Colonic mucosa (tissue), 4 donors: ENCODE measurements at regions not wholly inside any gene's neighbourhood (a gene's known extent, or its start where the extent isn't known, plus 50 kb on each side); places are given as distances from the start of the nearest gene placed in this dataset.

Experiments used
- DNase-seq: peaks from one replicate; pipeline ENCODE4 v3.0.0-alpha.2; 2020
- H3K27ac ChIP-seq: fragments of 200-600 bp; one replicate; pipeline ENCODE4 v1.8.0; 2021
- H3K27me3 ChIP-seq: fragments of 200-600 bp; one replicate; pipeline ENCODE4 v1.8.0; 2021
- H3K36me3 ChIP-seq: fragments of 200-600 bp; one replicate; pipeline ENCODE4 v1.8.0; 2021
- H3K4me1 ChIP-seq: fragments of 200-600 bp; one replicate; pipeline ENCODE4 v1.8.0; 2021; ENCODE audit warnings: mild to moderate bottlenecking
- H3K4me3 ChIP-seq: fragments of 200-600 bp; one replicate; pipeline ENCODE4 v1.8.0; 2021
- H3K9ac ChIP-seq, 2 donors: one replicate each; pipeline ENCODE4 v1.7.0; 2013; ENCODE audit warnings: control low read depth in 2 of 2, low read depth in 2 of 2, low read length in 2 of 2
- H3K9me3 ChIP-seq: fragments of 200-600 bp; one replicate; pipeline ENCODE4 v1.8.0; 2021
- intact Hi-C: fragments of 100-400 bp; cut with DNase I; formaldehyde crosslinking; loops from one replicate; pipeline ENCODE4 v1.14.1; 2022
- TF ChIP-seq, protein P1 (sequence below): fragments of 200-600 bp; IDR thresholded peaks from one replicate; pipeline ENCODE4 v1.8.0; 2022; ENCODE audit warnings: antibody characterized with exemption, mild to moderate bottlenecking
- donor health status: healthy.
- donor health status: DM: no; HTN: no; CAD: no.
- donor health status: DM: no; HTN: no; CAD: no.

DNA sequence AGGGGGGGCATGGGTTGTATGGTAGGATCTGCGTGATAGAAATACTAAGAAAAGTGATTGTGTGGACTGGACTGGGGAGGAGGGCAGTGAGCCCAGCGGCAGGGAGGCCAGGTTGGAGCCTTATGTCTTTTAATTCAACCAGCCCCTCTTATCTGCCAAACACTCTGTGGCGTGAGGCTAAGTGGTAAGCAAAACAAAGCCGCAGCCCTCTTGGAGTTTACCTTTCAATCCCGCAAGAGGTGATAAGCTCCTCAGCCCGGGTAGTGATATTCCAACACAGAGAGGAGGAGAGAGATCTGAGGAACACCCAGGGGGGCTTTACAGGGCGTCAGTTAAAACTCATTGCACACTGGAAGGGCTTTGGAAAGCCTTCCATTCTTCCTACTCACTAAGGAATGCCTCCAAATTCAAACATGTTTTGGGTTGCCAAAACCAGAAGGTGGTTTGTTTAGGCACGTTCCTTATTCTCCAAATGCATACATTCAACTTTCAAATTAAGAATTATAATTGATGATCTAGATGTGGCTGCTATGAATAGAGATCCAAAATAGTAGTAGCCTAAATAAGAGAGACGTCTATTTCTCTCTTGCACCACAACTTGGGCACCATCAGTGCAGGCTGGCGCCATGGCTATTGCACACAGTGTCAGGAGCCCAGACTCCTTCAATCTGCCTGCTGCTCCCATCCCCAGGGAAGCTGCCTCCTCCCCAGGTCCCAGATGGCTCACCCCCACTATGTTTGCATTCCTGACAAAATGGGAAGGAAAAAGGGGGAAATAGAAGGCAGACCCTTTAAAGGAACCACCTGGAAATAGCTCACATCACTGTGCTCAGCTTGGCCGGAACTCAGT lies 75.1 kb upstream of the FSTL4 start:
- no peak overlapping the region for H3K4me3 ChIP-seq
- no peaks in the 10 kb centered on the region for H3K27me3 ChIP-seq
- no peak overlapping the region for H3K9ac ChIP-seq
- H3K9me3 ChIP-seq, result no peaks in the 10 kb centered on the region
- H3K4me1 ChIP-seq, result no peaks in the 10 kb centered on the region
- DNase-seq, result no peak
- intact Hi-C loops, result no loop called here
- TF ChIP-seq, protein P1, sequence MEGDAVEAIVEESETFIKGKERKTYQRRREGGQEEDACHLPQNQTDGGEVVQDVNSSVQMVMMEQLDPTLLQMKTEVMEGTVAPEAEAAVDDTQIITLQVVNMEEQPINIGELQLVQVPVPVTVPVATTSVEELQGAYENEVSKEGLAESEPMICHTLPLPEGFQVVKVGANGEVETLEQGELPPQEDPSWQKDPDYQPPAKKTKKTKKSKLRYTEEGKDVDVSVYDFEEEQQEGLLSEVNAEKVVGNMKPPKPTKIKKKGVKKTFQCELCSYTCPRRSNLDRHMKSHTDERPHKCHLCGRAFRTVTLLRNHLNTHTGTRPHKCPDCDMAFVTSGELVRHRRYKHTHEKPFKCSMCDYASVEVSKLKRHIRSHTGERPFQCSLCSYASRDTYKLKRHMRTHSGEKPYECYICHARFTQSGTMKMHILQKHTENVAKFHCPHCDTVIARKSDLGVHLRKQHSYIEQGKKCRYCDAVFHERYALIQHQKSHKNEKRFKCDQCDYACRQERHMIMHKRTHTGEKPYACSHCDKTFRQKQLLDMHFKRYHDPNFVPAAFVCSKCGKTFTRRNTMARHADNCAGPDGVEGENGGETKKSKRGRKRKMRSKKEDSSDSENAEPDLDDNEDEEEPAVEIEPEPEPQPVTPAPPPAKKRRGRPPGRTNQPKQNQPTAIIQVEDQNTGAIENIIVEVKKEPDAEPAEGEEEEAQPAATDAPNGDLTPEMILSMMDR, result no peak
- no peaks in the 10 kb centered on the region for H3K36me3 ChIP-seq
- H3K27ac ChIP-seq, result no peak overlapping the region

DNA sequence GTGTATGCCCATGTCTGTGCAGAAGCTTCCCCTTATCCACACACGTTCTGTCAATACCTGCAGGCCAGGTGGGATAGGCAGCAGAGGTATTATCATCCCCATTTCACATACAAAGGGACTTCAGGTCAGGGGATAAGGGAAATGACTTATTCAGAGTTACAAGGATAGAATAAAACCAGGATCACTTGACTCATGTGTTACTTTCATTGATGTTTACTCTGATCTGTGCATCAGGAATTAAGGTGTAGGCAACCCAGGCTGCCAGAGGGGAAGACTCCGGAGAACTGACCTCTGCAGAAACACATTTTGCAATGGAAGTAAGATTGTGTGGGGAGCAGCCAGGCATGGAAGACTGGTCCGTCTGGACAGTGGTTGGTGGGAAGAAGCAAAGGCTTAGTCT lies 74.2 kb upstream of the FSTL4 start:
- no peaks in the 10 kb centered on the region for H3K9me3 ChIP-seq
- DNase-seq, result no peak
- no peaks in the 10 kb centered on the region for H3K27me3 ChIP-seq
- no peaks in the 10 kb centered on the region for H3K36me3 ChIP-seq
- no peaks in the 10 kb centered on the region for H3K4me1 ChIP-seq
- H3K27ac ChIP-seq, result no peak overlapping the region
- no peak overlapping the region for H3K4me3 ChIP-seq
- intact Hi-C loops, result no loop called here
- H3K9ac ChIP-seq, result no peak overlapping the region
- TF ChIP-seq, protein P1, result no peak

DNA sequence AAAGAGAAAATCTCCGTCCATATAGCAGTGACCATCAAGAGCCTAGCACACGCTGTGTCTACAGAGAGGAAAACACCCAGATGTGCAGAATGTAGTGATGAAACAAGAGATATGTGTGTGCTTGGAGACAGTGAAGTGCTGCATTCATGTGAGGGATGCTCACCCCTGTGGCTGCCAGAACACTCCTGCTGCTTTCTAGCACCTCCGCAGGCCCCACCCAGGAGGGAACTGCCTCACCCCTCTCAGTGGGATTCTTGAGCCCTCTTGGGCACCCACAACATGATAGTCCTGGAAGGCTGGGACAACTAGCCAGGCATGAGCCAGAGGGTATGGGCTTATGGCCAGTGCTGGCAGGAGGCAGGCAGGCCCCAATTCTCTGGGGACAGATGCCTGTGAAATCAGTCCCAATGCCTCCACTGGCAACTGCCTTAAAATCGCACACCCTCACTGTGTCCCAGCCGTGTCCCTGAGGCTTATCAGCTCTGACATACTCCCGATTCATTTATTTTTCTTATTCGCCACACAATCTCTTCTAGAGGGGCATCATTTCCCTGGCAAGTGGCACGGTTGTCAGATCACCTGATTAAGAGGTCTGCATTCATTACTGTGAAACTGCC lies 73.2 kb upstream of the FSTL4 start:
- Histone ChIP-seq H3K36me3 (no peaks in the 10 kb centered on the region), H3K27ac (no peak overlapping the region), H3K9me3 (no peaks in the 10 kb centered on the region), H3K27me3 (no peaks in the 10 kb centered on the region), H3K4me3 (no peak overlapping the region), H3K9ac (no peak overlapping the region), H3K4me1 (no peaks in the 10 kb centered on the region)
- TF ChIP-seq, protein P1, result no peak
- DNase-seq, result no peak
- intact Hi-C loops, result no loop called here

DNA sequence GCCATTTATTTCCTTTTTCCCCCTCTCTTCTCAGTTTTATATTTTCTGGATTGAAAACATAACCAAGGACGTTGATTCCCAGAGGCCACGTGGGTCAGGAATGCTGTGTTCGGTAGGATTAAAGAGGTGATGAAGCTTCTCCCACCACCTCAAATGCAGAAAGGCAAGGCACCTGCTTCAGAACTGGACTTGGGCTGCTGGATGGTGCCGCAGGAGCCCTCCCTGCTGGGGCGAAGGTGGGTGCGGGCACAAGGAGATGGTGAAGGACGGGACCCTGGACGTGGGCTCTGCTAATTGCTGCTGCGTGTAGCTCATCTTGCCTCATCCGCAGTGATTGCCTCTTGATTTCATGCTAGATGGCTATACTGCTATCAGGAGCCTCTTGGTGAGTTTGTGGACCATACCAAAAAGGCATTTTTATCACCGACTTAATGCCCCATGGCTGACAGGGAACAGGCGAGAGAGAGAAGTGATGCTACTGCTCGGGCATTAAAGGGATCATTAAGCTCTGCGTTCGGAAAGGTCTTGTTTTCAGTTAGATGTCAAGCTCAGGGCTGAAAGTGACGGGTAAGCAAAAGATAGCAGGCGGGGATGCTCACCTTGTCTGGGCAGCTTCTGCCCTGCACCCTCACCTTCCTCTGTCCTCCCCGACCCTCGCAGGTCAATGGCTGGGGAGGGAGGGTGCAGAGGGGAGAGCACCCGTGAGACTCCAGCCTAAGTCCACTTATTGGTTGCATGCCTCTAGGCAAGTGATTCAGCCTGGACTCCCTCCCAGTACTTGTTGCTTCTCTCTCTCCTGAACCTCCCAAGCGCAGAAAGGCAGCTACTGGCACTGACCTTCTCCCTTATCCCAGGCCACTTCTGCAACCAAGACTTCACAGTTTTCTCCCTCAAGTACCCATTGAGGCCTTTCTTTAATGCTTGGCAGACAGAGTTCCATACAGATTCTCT lies 71.6 kb upstream of the FSTL4 start:
- Histone ChIP-seq H3K27ac (no peak overlapping the region), H3K9ac (no peak overlapping the region), H3K36me3 (no peaks in the 10 kb centered on the region), H3K9me3 (no peaks in the 10 kb centered on the region), H3K27me3 (no peaks in the 10 kb centered on the region), H3K4me3 (no peak overlapping the region), H3K4me1 (no peaks in the 10 kb centered on the region)
- DNase-seq, result no peak
- intact Hi-C loops, result no loop called here
- TF ChIP-seq, protein P1, result no peak

DNA sequence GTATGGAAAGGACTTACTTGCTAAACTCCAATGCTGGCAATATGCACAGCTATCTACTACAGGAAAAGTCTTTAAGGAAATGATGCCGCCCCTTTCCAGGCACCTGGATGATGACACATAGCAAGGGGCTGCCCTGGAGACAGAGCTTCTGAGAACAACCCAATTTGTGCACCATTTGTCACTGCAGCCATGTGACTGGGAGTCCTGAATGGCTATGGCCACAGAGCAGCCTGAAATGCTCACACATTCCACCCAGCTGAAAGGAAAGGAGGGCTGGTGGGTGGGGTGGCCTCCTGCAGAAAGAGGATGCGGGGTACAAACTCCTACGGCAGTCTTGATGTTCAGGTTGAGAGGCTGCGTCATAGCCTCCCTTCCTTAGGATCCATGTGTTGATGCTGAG lies 70.1 kb upstream of the FSTL4 start:
- TF ChIP-seq, protein P1, result no peak
- H3K27ac ChIP-seq, result no peak overlapping the region
- H3K4me3 ChIP-seq, result no peak overlapping the region
- no peak overlapping the region for H3K9ac ChIP-seq
- H3K9me3 ChIP-seq, result no peaks in the 10 kb centered on the region
- no peaks in the 10 kb centered on the region for H3K4me1 ChIP-seq
- intact Hi-C loops, result no loop called here
- no peaks in the 10 kb centered on the region for H3K36me3 ChIP-seq
- DNase-seq, result no peak
- no peaks in the 10 kb centered on the region for H3K27me3 ChIP-seq
